Ovary (tissue), 3 donors: ENCODE measurements at regions not wholly inside any gene's neighbourhood (a gene's known extent, or its start where the extent isn't known, plus 50 kb on each side); places are given as distances from the start of the nearest gene placed in this dataset.

Source experiments
- EP300 ChIP-seq: sonication (generic); formaldehyde crosslinking; IDR thresholded peaks from one replicate; pipeline ENCODE4 v1.6.1; 2017; ENCODE audit warnings: antibody characterized with exemption
- POLR2A ChIP-seq: fragments of 450-650 bp; IDR thresholded peaks from one replicate; pipeline ENCODE4 v1.6.1; 2017; ENCODE audit warnings: antibody characterized with exemption, mild to moderate bottlenecking, moderate library complexity
- TF ChIP-seq, protein P1 (sequence below), 3 donors: fragments of 450-650 bp in 2 of 3; fragments of 200-600 bp in 1 of 3; IDR thresholded peaks; one replicate each; pipeline versions ENCODE4 v1.5.1 to v1.8.0; 2016 to 2022; ENCODE audit warnings: antibody characterized with exemption in 3 of 3, mild to moderate bottlenecking in 1 of 3
- donor health status: DM: no; HTN: no; CAD: no.

DNA sequence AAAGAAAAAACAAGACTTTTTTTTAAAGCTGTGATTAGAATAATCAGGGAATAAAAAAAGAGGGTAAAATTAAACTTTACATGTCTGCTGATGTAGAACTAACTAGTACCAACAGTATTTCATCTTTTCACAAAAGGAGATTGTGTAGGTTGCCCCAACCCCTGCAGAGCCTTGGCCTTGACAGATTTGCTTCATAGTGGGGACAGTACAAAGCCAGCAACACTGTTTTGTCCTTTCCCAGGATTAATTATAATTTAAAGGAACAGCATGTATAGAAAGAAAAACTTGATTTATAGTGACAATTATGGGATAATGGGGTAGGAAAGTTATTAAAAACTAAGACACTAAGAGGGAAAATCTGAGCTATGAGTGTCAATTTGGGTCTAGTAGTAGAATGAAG lies 604.0 kb downstream of the GALC start:
- TF ChIP-seq EP300 (no peak), POLR2A (no peak)
- TF ChIP-seq, protein P1, sequence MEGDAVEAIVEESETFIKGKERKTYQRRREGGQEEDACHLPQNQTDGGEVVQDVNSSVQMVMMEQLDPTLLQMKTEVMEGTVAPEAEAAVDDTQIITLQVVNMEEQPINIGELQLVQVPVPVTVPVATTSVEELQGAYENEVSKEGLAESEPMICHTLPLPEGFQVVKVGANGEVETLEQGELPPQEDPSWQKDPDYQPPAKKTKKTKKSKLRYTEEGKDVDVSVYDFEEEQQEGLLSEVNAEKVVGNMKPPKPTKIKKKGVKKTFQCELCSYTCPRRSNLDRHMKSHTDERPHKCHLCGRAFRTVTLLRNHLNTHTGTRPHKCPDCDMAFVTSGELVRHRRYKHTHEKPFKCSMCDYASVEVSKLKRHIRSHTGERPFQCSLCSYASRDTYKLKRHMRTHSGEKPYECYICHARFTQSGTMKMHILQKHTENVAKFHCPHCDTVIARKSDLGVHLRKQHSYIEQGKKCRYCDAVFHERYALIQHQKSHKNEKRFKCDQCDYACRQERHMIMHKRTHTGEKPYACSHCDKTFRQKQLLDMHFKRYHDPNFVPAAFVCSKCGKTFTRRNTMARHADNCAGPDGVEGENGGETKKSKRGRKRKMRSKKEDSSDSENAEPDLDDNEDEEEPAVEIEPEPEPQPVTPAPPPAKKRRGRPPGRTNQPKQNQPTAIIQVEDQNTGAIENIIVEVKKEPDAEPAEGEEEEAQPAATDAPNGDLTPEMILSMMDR (IDR thresholded peaks at IDR 0.05) = no peak
